Psoas muscle (tissue), 7 donors: ENCODE measurements at regions not wholly inside any gene's neighbourhood (a gene's known extent, or its start where the extent isn't known, plus 50 kb on each side); places are given as distances from the start of the nearest gene placed in this dataset.

ENCODE experiments used
- ATAC-seq, 4 donors: fragments of 200-7000 bp; cut with Tn5 transposase; one replicate each; pipeline ENCODE4 v1.9.1; 2020; ENCODE audit warnings: moderate library complexity in 3 of 4, mild to moderate bottlenecking in 2 of 4
- DNase-seq, 2 donors: peaks; one replicate each; pipeline ENCODE4 v3.0.0-alpha.2; 2020
- H3K27ac ChIP-seq: fragments of 200-600 bp; one replicate; pipeline ENCODE4 v1.8.0; 2022
- H3K27me3 ChIP-seq, 3 donors: fragments of 200-600 bp in 1 of 3; one replicate each; pipeline versions ENCODE4 v1.6.1 to v1.8.0; 2013 to 2022; ENCODE audit warnings: low read length in 2 of 3, mild to moderate bottlenecking in 2 of 3, moderate library complexity in 1 of 3; ENCODE audit not compliant: insufficient read depth in 3 of 3
- H3K36me3 ChIP-seq, 2 donors: fragments of 200-600 bp in 1 of 2; one replicate each; pipeline versions ENCODE4 v1.6.1 to v1.8.0; 2013 to 2022; ENCODE audit warnings: low read depth in 1 of 2, mild to moderate bottlenecking in 1 of 2, moderate library complexity in 1 of 2; ENCODE audit not compliant: insufficient read depth in 1 of 2
- H3K4me1 ChIP-seq: fragments of 200-600 bp; one replicate; pipeline ENCODE4 v1.8.0; 2022
- H3K4me3 ChIP-seq: fragments of 200-600 bp; one replicate; pipeline ENCODE4 v1.8.0; 2022; ENCODE audit warnings: mild to moderate bottlenecking
- H3K9me3 ChIP-seq: fragments of 200-600 bp; one replicate; pipeline ENCODE4 v1.8.0; 2022
- WGBS, 3 donors: extraction: QIAGEN DNeasy Blood & Tissue Kit; methylation state at CpG; one replicate each; pipeline versions ENCODE4 v1.1.6 to v1.1.7; 2013; 5-methylcytosine and 5-hydroxymethylcytosine counted together
- intact Hi-C, 2 donors: fragments of 100-400 bp; cut with DNase I; formaldehyde crosslinking; loops; one replicate each; pipeline versions ENCODE4 v1.11.0 to v1.14.2; 2022
- TF ChIP-seq, protein P1 (sequence below): fragments of 200-600 bp; IDR thresholded peaks from one replicate; pipeline ENCODE4 v1.8.0; 2022; ENCODE audit warnings: antibody characterized with exemption
- donor health status: healthy with polysubstance abuse.
- donor health status: DM: no; HTN: no; CAD: no; lungs with moderate emphysema.
- donor health status: Bipolar disorder and iron deficiency.
- donor health status: healthy.
- donor health status: DM: yes; HTN: yes; CAD: no.
- donor health status: DM: no; HTN: no; CAD: no.
- donor health status: DM: yes; HTN: yes; CAD: no.

DNA sequence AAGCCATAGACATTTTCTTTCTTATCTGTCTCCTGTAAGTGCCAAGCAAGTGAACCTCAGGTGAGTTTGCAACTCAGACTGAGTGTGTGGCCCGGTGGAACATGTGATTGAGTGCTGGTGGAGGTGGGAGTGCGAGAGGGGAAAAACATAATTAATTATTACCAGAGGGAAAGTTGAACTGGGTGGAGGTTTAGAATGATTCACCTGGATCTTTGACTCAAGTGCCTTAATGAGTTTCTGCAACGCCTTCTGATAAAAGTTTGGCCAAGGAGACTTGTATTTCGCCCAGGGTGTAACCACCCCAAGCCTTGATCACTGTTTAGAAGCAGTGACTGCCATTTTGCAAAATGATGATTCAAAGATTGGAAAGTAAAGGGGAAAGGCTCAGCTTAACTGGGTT lies 513.9 kb downstream of the GATA3 start:
- ATAC-seq (no peak), DNase-seq (no peak)
- TF ChIP-seq, protein P1, sequence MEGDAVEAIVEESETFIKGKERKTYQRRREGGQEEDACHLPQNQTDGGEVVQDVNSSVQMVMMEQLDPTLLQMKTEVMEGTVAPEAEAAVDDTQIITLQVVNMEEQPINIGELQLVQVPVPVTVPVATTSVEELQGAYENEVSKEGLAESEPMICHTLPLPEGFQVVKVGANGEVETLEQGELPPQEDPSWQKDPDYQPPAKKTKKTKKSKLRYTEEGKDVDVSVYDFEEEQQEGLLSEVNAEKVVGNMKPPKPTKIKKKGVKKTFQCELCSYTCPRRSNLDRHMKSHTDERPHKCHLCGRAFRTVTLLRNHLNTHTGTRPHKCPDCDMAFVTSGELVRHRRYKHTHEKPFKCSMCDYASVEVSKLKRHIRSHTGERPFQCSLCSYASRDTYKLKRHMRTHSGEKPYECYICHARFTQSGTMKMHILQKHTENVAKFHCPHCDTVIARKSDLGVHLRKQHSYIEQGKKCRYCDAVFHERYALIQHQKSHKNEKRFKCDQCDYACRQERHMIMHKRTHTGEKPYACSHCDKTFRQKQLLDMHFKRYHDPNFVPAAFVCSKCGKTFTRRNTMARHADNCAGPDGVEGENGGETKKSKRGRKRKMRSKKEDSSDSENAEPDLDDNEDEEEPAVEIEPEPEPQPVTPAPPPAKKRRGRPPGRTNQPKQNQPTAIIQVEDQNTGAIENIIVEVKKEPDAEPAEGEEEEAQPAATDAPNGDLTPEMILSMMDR: no peak
- H3K4me3 ChIP-seq: no peak overlapping the region
- H3K27ac ChIP-seq: no peak overlapping the region
- no peaks in the 10 kb centered on the region for H3K4me1 ChIP-seq
- 80 to 84% (median 81%) methylated on average over 4 of the region's 4 CpGs for WGBS, 3 donors
- no peaks in the 10 kb centered on the region for H3K36me3 ChIP-seq
- intact Hi-C loops: no loop called here
- H3K27me3 ChIP-seq: peaks cover 0 to 5% (median 0%) of the 10 kb centered on the region in 3 donors
- H3K9me3 ChIP-seq: no peaks in the 10 kb centered on the region

DNA sequence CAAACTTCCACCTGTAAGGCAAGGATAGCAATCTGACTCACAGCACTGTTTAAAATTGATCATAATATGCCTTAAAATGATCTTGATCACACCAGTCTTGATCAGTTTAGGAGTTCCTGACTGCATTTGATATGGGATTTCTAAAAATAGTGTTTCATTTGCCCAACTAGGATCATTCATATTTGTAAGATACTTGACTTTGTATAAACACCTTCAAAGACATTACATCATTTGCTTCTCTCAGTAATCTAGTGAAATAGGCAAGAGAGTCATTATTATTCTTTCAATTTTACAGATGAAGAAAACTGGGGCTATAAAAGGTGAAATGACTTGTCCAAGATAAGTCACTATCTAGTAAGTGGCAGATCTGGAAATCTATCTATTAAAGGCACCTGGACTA lies 521.1 kb downstream of the GATA3 start:
- DNase-seq (no peak), ATAC-seq (no peak)
- intact Hi-C loops: no loop called here
- TF ChIP-seq, protein P1: no peak
- H3K36me3 ChIP-seq: no peaks in the 10 kb centered on the region
- no peak overlapping the region for H3K4me3 ChIP-seq
- no peaks in the 10 kb centered on the region for H3K9me3 ChIP-seq
- no peak overlapping the region for H3K27ac ChIP-seq
- no peaks in the 10 kb centered on the region for H3K4me1 ChIP-seq
- H3K27me3 ChIP-seq: peaks cover 0 to under 1% (median 0%) of the 10 kb centered on the region in 3 donors

DNA sequence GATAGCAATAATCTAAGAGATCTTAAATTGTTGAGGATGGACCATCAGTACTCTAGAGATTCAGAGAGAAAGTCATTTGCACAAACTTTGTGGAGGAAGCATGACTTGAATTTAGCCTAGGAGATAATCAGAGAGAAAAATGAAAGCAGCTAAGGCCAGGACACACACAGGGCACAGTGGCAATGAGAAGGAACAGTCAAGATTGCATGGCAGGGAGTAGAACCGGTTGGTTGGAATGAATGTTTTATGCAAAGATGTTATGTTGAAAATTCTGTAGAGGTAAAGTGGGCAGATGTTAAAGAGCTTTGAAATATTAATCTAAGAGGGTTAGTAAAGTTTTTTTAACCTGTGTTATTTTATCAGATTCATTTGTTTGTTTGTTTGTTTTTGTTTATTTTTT lies 521.8 kb downstream of the GATA3 start:
- no peak overlapping the region for H3K4me3 ChIP-seq
- H3K4me1 ChIP-seq: no peaks in the 10 kb centered on the region
- intact Hi-C loops: no loop called here
- H3K9me3 ChIP-seq: no peaks in the 10 kb centered on the region
- no peak for DNase-seq
- WGBS, 3 donors: 85 to 100% (median 90%) methylated on average over 1 of the region's 1 CpG
- no peaks in the 10 kb centered on the region for H3K36me3 ChIP-seq
- no peaks in the 10 kb centered on the region for H3K27me3 ChIP-seq
- TF ChIP-seq, protein P1: no peak
- no peak for ATAC-seq
- no peak overlapping the region for H3K27ac ChIP-seq

DNA sequence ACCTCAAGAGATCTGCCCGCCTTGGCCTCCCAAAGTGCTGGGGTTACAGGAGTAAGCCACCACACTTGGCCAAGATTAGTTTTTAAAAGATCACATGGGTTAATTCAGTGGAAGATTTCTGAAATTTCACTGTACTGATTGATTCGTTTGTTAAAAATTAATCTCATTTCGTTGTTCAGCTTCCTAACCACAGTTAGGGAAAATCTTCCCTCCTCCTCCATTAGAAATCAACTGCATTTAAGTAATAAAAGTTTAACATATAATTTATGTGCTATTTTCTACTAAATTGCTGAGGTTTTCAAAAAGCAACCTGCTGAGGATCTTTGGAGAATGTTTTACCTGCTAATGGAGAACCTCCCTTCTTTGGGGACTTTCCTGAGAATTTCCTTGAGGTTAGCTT lies 522.4 kb downstream of the GATA3 start:
- intact Hi-C loops: no loop called here
- Histone ChIP-seq H3K9me3 (no peaks in the 10 kb centered on the region), H3K36me3 (no peaks in the 10 kb centered on the region), H3K4me1 (no peaks in the 10 kb centered on the region), H3K27ac (no peak overlapping the region), H3K27me3 (no peaks in the 10 kb centered on the region), H3K4me3 (no peak overlapping the region)
- DNase-seq (no peak), ATAC-seq (no peak)
- WGBS, 3 donors: 86 to 90% (median 87%) methylated on average over 3 of the region's 3 CpGs
- TF ChIP-seq, protein P1: no peak

DNA sequence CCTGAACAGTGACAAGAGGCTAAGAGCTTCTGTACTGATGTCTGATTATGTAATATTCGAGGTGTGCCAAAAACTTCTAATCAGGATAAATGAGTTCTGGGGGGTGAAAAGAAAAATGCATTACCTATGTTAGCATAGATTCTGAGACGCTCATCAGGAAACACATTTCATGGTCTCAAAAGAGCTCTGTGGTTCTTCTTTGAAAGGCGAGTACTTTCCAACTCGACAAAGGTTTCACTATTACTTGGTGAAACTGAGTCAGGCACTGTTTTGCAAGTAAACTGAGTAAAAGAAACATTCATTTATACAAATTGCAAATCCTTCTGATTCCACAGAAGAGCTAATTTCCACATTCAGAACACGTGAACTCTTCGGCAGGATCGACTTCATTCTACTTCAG lies 523.2 kb downstream of the GATA3 start:
- Histone ChIP-seq H3K27ac (no peak overlapping the region), H3K27me3 (no peaks in the 10 kb centered on the region), H3K4me3 (no peak overlapping the region), H3K4me1 (no peaks in the 10 kb centered on the region), H3K9me3 (no peaks in the 10 kb centered on the region), H3K36me3 (no peaks in the 10 kb centered on the region)
- intact Hi-C loops: no loop called here
- DNase-seq (no peak), ATAC-seq (no peak)
- 83 to 88% (median 83%) methylated on average over 7 of the region's 7 CpGs for WGBS, 3 donors
- TF ChIP-seq, protein P1: no peak
